CD4-positive, alpha-beta T cell (primary cell): ENCODE measurements at regions not wholly inside any gene's neighbourhood (a gene's known extent, or its start where the extent isn't known, plus 50 kb on each side); places are given as distances from the start of the nearest gene placed in this dataset.

Experiments
- ATAC-seq: fragments of 200-7000 bp; cut with Tn5 transposase; one replicate; pipeline ENCODE4 v1.10.0; 2022; ENCODE audit warnings: mild to moderate bottlenecking; ENCODE audit not compliant: poor library complexity
- CTCF ChIA-PET: fragments of 350-600 bp; sonication (Branson Sonifier 250); formaldehyde crosslinking; loops from one replicate; lab custom pipeline; 2021; ENCODE audit warnings: antibody characterized with exemption, inconsistent platforms; lab: Charles Lee
- POLR2A ChIA-PET: fragments of 350-600 bp; sonication (Branson Sonifier 250); formaldehyde crosslinking; loops from one replicate; lab custom pipeline; 2021; ENCODE audit warnings: antibody characterized with exemption, inconsistent platforms; lab: Charles Lee
- DNase-seq, 14 experiments: peaks; one replicate each; pipeline ENCODE4 v3.0.0-alpha.2; 2013 to 2020; ENCODE audit warnings: mixed read lengths in 2 of 14
- H3K27ac ChIP-seq, 2 donors: one replicate each; pipeline versions ENCODE4 v1.5.1 to v1.7.0; 2013; ENCODE audit warnings: low read length in 2 of 2, low read depth in 1 of 2, mild to moderate bottlenecking in 1 of 2
- H3K27me3 ChIP-seq, 2 experiments: 1 replicate in 1 of 2; 2 replicates in 1 of 2; pipeline versions ENCODE4 v1.6.1 to v1.7.0; 2013; ENCODE audit warnings: low read length in 2 of 2, control low read depth in 1 of 2, mild to moderate bottlenecking in 1 of 2, moderate library complexity in 1 of 2; ENCODE audit not compliant: insufficient read depth in 2 of 2, control insufficient read depth in 1 of 2
- H3K36me3 ChIP-seq: one replicate; pipeline ENCODE4 v1.6.1; 2013; ENCODE audit warnings: low read length, control low read depth; ENCODE audit not compliant: insufficient read depth
- H3K4me1 ChIP-seq: one replicate; pipeline ENCODE4 v1.6.1; 2013; ENCODE audit warnings: low read length, control low read depth; ENCODE audit not compliant: insufficient read depth
- H3K4me3 ChIP-seq: one replicate; pipeline ENCODE4 v1.5.1; 2013; ENCODE audit warnings: mild to moderate bottlenecking, low read length, moderate library complexity
- H3K9me3 ChIP-seq, 2 experiments: 1 replicate in 1 of 2; 2 replicates in 1 of 2; pipeline versions ENCODE4 v1.6.1 to v1.7.0; 2013; ENCODE audit warnings: low read length in 2 of 2, mild to moderate bottlenecking in 2 of 2, control low read depth in 1 of 2, moderate library complexity in 1 of 2; ENCODE audit not compliant: control insufficient read depth in 1 of 2, insufficient read depth in 1 of 2
- H3K27ac Mint-ChIP-seq: one replicate; pipeline ENCODE4 v1.8.0; 2020; ENCODE audit warnings: mixed read lengths
- H3K27me3 Mint-ChIP-seq: one replicate; pipeline ENCODE4 v1.8.0; 2021; ENCODE audit warnings: mixed read lengths
- H3K36me3 Mint-ChIP-seq: one replicate; pipeline ENCODE4 v1.8.0; 2021; ENCODE audit warnings: low read depth, mixed read lengths
- H3K4me1 Mint-ChIP-seq: one replicate; pipeline ENCODE4 v1.8.0; 2021; ENCODE audit warnings: low read depth, mixed read lengths
- H3K4me3 Mint-ChIP-seq: one replicate; pipeline ENCODE4 v1.8.0; 2020; ENCODE audit warnings: mild to moderate bottlenecking, mixed read lengths
- H3K9me3 Mint-ChIP-seq: one replicate; pipeline ENCODE4 v1.8.0; 2020; ENCODE audit warnings: mixed read lengths
- CTCF ChIP-seq: fragments of 200-600 bp; IDR thresholded peaks from one replicate; pipeline ENCODE4 v1.8.0; 2022; ENCODE audit warnings: antibody characterized with exemption, mild to moderate bottlenecking
- intact Hi-C, 2 experiments: fragments of 100-400 bp; cut with DNase I in 1 of 2; cut with micrococcal nuclease in 1 of 2; formaldehyde crosslinking; loops; one replicate each; pipeline versions ENCODE4 v1.15.1 to v1.9.0; 2023 to 2025; cut with DNase I, micrococcal nuclease

- H3K9me3 Mint-ChIP-seq: no peaks in the 10 kb centered on the region
- H3K4me3 Mint-ChIP-seq: no peak overlapping the region
- CTCF ChIA-PET: no interaction called here
- Histone ChIP-seq H3K36me3 (no peaks in the 10 kb centered on the region), H3K4me3 (no peak overlapping the region), H3K4me1 (no peaks in the 10 kb centered on the region), H3K9me3 (peaks cover 0 to 7% of the 10 kb centered on the region in 2 experiments), H3K27ac (no peak overlapping the region), H3K27me3 (peaks cover 3 to 7% of the 10 kb centered on the region in 2 experiments)
- POLR2A ChIA-PET: no interaction called here
- no peaks in the 10 kb centered on the region for H3K36me3 Mint-ChIP-seq
- no peak for DNase-seq
- intact Hi-C loops: no loop called here
- H3K27me3 Mint-ChIP-seq: peaks cover 10% of the 10 kb centered on the region
- ATAC-seq: no peak
- H3K4me1 Mint-ChIP-seq: no peaks in the 10 kb centered on the region
- no peak for TF ChIP-seq CTCF
- H3K27ac Mint-ChIP-seq: no peak overlapping the region
These were observed 134.2 kb upstream of the CPHXL start for GRCh38 chr16:75860326-75861053.

- H3K36me3 ChIP-seq: no peaks in the 10 kb centered on the region
- ATAC-seq (no peak), DNase-seq (no peak)
- intact Hi-C loops: no loop called here
- Mint-ChIP-seq H3K27ac (no peak overlapping the region), H3K27me3 (peaks cover 10% of the 10 kb centered on the region), H3K9me3 (no peaks in the 10 kb centered on the region), H3K36me3 (no peaks in the 10 kb centered on the region), H3K4me1 (no peaks in the 10 kb centered on the region), H3K4me3 (no peak overlapping the region)
- ChIA-PET CTCF (no interaction called here), POLR2A (no interaction called here)
- no peak overlapping the region for H3K27ac ChIP-seq
- no peak overlapping the region for H3K4me3 ChIP-seq
- H3K4me1 ChIP-seq: no peaks in the 10 kb centered on the region
- no peak for TF ChIP-seq CTCF
- peaks cover under 1 to 7% of the 10 kb centered on the region in 2 experiments for H3K27me3 ChIP-seq
- H3K9me3 ChIP-seq: peaks cover 0 to 3% of the 10 kb centered on the region in 2 experiments
These were observed 135.2 kb upstream of the CPHXL start for GRCh38 chr16:75861311-75862097.

- CTCF ChIA-PET: no interaction called here
- no peak overlapping the region for H3K27ac ChIP-seq
- intact Hi-C loops: no loop called here
- Mint-ChIP-seq H3K36me3 (no peaks in the 10 kb centered on the region), H3K9me3 (no peaks in the 10 kb centered on the region), H3K27ac (no peak overlapping the region), H3K4me3 (no peak overlapping the region), H3K27me3 (peaks cover 8% of the 10 kb centered on the region), H3K4me1 (no peaks in the 10 kb centered on the region)
- H3K4me3 ChIP-seq: no peak overlapping the region
- no peak for DNase-seq
- peaks cover 4 to 7% of the 10 kb centered on the region in 2 experiments for H3K27me3 ChIP-seq
- POLR2A ChIA-PET: no interaction called here
- no peaks in the 10 kb centered on the region for H3K4me1 ChIP-seq
- H3K36me3 ChIP-seq: no peaks in the 10 kb centered on the region
- TF ChIP-seq CTCF: no peak
- H3K9me3 ChIP-seq: no peaks in the 10 kb centered on the region
- ATAC-seq: no peak
These were observed 135.8 kb upstream of the CPHXL start for GRCh38 chr16:75862098-75862386.
